ENCODE measurements at regions not wholly inside any gene's neighbourhood (a gene's known extent, or its start where the extent isn't known, plus 50 kb on each side); places are given as distances from the start of the nearest gene placed in this dataset.

DNA sequence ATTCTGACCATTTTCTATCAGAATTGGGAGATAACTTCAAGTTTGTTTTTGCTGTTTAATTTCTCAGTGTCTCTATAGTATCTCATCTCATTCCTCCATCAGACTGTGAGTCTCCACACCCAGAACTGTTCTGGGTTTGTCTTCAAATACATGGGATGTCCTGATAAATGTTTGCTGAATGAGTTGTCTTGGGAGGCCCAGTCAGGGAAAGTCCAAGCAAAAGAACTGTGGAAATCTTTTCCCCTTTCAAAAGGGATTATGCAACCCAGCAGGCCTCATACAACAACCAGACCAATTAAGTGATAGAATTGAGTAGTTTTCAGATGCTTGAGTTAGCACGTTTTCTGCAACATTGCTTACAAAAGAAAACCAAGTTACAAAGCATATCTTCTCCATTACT is 324.4 kb downstream of the BRINP1 start:
- no peak overlapping the region for H3K4me3 Mint-ChIP-seq
- Histone ChIP-seq H3K36me3 (ENCODE audit: control insufficient read depth, insufficient read depth, low read length) (no peaks in the 10 kb centered on the region), H3K4me1 (ENCODE audit: control insufficient read depth, insufficient read depth, low read length) (peaks cover 13% of the 10 kb centered on the region), H3K9me3 (ENCODE audit: control insufficient read depth, low read length) (no peaks in the 10 kb centered on the region), H3K27ac (ENCODE audit: low read depth, low read length) (no peak overlapping the region), H3K4me3 (ENCODE audit: low read length) (no peak overlapping the region), H3K9ac (ENCODE audit: extremely low read depth, low read length, poor library complexity, severe bottlenecking) (no peak overlapping the region), H3K27me3 (ENCODE audit: control insufficient read depth, insufficient read depth, low read length, poor library complexity, severe bottlenecking) (no peaks in the 10 kb centered on the region)
- no peak overlapping the region for H3K27ac Mint-ChIP-seq
- H3K4me1 Mint-ChIP-seq, result peaks cover 18% of the 10 kb centered on the region
- H3K9me3 Mint-ChIP-seq, result no peaks in the 10 kb centered on the region
- TF ChIP-seq CTCF (conservative IDR thresholded peaks at IDR 0.05), result no peak
- no peak for DNase-seq
- WGBS, 2 experiments (ENCODE audit: insufficient coverage in 1 of 2, insufficient read length in 1 of 2), result no CpG with 5 or more reads among the region's 1 CpG
- H3K27me3 Mint-ChIP-seq (ENCODE audit: insufficient read depth), result no peaks in the 10 kb centered on the region
- no peaks in the 10 kb centered on the region for H3K36me3 Mint-ChIP-seq (ENCODE audit: low read depth)

DNA sequence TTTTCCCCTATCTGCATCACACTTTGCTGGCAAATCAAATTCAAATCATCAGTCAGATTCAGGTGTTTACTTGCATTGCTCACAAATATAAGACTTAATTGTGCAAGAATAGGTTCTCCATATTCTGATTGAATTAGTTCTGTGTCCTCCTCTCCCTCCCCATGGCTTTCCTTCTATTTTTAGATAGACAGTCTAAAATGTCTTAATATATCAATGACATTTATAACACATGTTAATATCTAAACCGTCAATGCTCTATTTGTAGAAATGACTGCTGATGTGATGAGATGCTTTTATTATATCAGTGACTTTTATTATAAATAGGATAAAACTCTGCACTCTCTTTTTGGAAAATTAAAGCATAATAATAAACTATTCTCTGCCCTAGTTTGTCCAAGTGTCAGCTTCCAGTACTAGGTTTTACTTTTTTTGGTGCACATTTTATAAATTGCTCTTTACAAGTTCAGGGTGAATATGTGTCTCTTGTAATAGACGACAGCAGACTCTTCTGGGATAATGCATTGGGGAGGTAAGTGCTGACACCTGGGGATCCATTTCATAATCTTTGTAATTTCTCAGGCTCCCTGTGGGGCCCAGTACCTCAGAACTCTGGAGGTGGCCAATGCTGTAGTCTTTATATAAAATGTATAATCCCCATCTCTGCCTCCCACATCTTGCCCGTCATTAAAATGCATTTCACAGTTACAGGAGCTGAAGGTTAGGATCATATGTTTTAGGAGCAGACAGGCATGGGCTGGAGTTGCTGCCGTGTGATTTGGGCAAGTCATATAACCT is 321.5 kb downstream of the BRINP1 start:
- no peak for TF ChIP-seq CTCF (conservative IDR thresholded peaks at IDR 0.05)
- Mint-ChIP-seq H3K27ac (no peak overlapping the region), H3K4me3 (no peak overlapping the region), H3K36me3 (ENCODE audit: low read depth) (no peaks in the 10 kb centered on the region), H3K9me3 (no peaks in the 10 kb centered on the region), H3K27me3 (ENCODE audit: insufficient read depth) (no peaks in the 10 kb centered on the region), H3K4me1 (peaks cover 18% of the 10 kb centered on the region)
- no peaks in the 10 kb centered on the region for H3K36me3 ChIP-seq (ENCODE audit: control insufficient read depth, insufficient read depth, low read length)
- no peak for DNase-seq
- H3K4me3 ChIP-seq (ENCODE audit: low read length), result no peak overlapping the region
- 88 to 100% methylated on average over 1 to 3 of the region's 4 CpGs for WGBS, 2 experiments (ENCODE audit: insufficient coverage in 1 of 2, insufficient read length in 1 of 2)
- no peaks in the 10 kb centered on the region for H3K9me3 ChIP-seq (ENCODE audit: control insufficient read depth, low read length)
- peaks cover 13% of the 10 kb centered on the region for H3K4me1 ChIP-seq (ENCODE audit: control insufficient read depth, insufficient read depth, low read length)
- no peaks in the 10 kb centered on the region for H3K27me3 ChIP-seq (ENCODE audit: control insufficient read depth, insufficient read depth, low read length, poor library complexity, severe bottlenecking)
- H3K27ac ChIP-seq (ENCODE audit: low read depth, low read length), result no peak overlapping the region
- no peak overlapping the region for H3K9ac ChIP-seq (ENCODE audit: extremely low read depth, low read length, poor library complexity, severe bottlenecking)

GRCh38 chr9:119050281-119050680 is 319.0 kb downstream of the BRINP1 start:
- Mint-ChIP-seq H3K9me3 (no peaks in the 10 kb centered on the region), H3K4me1 (peaks cover 6% of the 10 kb centered on the region), H3K27ac (no peak overlapping the region), H3K4me3 (no peak overlapping the region), H3K36me3 (ENCODE audit: low read depth) (no peaks in the 10 kb centered on the region), H3K27me3 (ENCODE audit: insufficient read depth) (no peaks in the 10 kb centered on the region)
- H3K36me3 ChIP-seq (ENCODE audit: control insufficient read depth, insufficient read depth, low read length), result no peaks in the 10 kb centered on the region
- TF ChIP-seq CTCF (conservative IDR thresholded peaks at IDR 0.05), result no peak
- H3K27ac ChIP-seq (ENCODE audit: low read depth, low read length), result no peak overlapping the region
- H3K27me3 ChIP-seq (ENCODE audit: control insufficient read depth, insufficient read depth, low read length, poor library complexity, severe bottlenecking), result no peaks in the 10 kb centered on the region
- no peak overlapping the region for H3K4me3 ChIP-seq (ENCODE audit: low read length)
- H3K4me1 ChIP-seq (ENCODE audit: control insufficient read depth, insufficient read depth, low read length), result peaks cover 2% of the 10 kb centered on the region
- H3K9me3 ChIP-seq (ENCODE audit: control insufficient read depth, low read length), result no peaks in the 10 kb centered on the region
- no peak for DNase-seq
- no peak overlapping the region for H3K9ac ChIP-seq (ENCODE audit: extremely low read depth, low read length, poor library complexity, severe bottlenecking)

All from endodermal cell (in vitro differentiated cells).